Stimulated activated CD4-positive, alpha-beta T cell treated with anti-CD3 and anti-CD28 coated beads, TNF-alpha, amount 100 ng/mL, for 48 hours (primary cell): ENCODE measurements at regions not wholly inside any gene's neighbourhood (a gene's known extent, or its start where the extent isn't known, plus 50 kb on each side); places are given as distances from the start of the nearest gene placed in this dataset.

Source experiments
- DNase-seq, 3 donors: peaks; one replicate each; pipeline ENCODE4 v3.0.0-alpha.2; 2020; ENCODE audit warnings: low read depth in 3 of 3

DNA sequence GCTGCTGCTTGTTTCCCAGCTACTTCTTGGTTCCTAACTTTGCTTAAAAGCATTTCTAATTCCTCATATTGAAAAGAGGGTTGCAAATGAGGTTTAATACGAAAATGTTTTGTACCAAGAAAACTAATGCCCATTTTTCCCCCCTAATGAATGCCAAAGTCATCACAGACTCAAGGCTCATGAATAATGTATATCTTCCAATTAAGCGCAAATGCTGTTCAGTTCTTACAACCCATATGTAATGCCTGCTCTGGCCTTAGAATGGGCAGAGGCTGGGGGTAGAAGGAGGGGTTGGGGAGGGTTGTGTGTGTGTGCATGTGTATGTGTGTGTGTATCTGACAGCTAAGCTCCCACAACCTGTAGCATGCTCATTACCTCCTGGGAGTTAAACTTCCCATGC, 901.7 kb downstream of the KCNMA1 start:
- DNase-seq: no peak

DNA sequence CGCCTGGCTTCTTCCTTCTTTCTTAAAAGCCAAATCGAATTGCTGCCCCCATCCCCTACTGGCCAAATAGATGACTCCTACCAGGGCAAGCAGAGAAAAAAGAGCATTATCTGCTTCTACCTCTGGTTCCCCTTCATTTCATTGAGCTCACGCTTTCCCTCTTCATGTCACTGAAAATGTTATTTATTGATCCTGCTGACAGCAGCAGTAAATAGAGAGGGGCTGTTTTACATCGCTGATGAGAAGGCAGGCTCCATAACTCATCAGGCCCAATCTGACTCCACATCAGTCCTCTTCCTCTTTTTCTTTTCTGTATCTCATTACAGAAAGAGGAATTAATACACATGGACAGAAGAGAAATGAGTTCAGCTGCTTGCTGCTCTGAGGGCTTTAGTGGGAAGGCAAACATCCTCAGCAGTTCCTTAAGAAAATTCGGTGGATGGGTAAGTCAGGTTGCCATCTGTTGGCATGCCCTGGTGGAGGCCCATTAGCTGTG, 904.1 kb downstream of the KCNMA1 start:
- DNase-seq: no peak

GRCh38 chr10:76732306-76732705, 905.3 kb downstream of the KCNMA1 start:
- no peak for DNase-seq

- no peak for DNase-seq
Observed at GRCh38 chr10:76729841-76730487, 907.6 kb downstream of the KCNMA1 start.

DNA sequence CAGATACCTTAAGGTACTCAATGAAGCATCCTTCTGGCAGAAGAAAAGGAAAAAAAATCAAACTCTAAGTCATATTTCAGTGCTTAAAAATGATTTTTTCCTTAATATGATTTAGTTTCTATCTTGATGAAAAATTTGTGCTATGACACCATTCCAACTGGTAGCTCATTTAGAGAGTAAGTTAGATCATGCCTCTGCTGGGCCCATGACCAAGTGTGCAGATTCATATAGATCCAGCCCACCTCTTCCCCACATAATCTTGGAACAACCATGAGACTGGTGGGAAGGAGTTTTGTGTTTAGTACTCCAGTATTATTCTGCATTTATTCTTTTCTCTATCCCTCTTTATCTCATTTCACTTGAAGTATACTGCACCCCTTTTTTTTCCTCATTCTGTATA, 908.3 kb downstream of the KCNMA1 start:
- no peak for DNase-seq

DNA sequence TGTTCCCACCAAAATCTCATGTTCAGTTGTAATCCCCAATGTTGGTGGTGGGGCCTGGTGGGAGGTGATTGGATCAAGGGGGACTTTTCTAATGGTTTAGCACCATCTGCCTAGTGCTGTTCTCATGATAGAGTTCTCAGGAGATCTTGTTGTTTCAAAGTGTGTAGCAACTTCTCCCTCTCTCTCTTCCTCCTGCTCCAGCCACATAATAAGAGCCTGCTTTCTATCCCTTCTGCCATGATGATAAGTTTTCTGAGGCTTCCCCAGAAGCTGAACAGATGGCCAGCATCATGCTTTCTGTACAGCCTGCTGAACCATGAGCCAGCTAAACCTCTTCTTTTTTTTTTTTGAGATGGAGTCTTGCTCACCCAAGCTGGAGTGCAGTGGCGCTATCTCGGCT, 910.6 kb downstream of the KCNMA1 start:
- no peak for DNase-seq

DNA sequence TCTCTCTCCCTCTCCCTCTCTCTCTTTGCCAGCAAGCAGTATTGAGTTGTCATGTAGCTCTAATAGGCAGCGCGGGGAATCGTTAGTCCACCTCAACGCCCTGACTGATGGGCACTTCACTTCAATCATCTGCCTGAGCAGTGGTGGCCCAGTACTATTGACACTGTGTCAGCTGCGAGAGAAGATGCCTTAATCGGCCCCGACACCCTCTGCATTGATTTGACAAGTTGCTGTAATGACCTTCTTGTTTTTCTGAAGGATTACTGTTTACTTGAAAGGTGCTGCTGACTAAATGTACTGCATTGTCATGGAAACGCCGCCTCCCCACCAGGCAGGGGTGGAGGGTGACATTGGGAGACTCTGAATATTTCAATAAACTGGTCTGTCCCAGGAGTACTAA, 913.8 kb downstream of the KCNMA1 start:
- DNase-seq: no peak

DNA sequence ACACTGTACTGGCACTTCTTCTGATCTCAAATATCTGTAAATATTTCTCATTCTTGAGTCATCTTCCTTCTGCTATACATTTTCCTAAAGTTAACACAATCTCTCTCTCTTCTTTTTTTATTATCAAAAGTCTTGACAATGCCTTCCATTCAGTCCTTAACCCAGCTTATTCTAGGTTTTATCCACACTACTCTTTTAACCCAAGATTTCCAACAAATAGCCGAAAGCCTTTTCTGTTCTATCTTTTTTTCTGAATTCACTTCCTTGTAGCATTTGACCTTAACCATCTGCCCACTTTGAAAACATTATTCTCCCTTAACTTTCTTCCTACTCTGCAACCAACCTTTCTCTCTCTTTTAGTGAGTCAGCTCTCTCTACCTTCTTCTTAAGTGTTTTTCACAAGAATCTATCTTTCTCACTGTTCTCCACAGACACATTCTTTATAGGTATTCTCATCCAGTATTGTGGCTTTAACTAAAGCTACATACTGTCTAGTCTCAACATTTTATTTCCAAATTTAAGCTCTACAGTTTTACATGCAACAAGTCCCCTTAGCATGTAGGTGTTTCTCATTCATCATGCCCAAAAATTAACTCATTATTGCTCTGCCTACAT, 915.6 kb downstream of the KCNMA1 start:
- no peak for DNase-seq

DNA sequence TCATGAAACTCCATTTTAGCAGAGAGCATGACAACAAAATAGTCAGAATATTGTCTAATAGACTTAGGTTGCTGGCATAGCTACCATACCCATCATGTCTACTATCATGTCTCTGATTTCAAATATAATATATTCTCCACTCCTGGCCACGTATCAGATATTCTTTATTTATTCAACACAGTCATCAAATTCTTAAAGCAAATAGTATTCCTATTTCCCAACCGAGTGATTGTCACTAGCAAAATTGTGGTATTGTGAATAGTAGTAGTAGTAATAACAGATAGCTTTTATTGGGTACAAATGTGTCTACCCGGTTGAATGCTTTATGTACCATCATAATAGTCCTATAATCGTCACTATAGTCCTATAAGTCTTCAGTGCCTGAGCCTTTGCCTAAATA, 918.6 kb downstream of the KCNMA1 start:
- DNase-seq: no peak

DNA sequence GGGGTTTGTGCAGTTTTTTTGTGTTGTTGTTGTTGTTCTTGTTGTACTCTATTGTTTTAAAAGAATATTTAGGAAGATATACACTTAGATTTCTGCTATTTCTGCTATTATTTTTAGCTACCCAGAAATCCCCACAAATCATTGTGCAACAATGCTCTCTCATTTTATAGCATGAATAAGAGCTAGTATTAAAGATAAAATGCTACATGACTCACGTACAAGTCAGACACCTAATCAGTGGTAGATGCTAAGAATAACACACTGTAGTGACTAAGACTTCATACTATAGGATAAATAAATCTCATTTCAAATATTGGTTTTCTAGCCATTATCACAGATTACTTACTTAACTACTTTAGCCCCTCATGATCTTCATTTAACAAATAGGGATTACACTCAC, 920.5 kb downstream of the KCNMA1 start:
- DNase-seq: no peak

DNA sequence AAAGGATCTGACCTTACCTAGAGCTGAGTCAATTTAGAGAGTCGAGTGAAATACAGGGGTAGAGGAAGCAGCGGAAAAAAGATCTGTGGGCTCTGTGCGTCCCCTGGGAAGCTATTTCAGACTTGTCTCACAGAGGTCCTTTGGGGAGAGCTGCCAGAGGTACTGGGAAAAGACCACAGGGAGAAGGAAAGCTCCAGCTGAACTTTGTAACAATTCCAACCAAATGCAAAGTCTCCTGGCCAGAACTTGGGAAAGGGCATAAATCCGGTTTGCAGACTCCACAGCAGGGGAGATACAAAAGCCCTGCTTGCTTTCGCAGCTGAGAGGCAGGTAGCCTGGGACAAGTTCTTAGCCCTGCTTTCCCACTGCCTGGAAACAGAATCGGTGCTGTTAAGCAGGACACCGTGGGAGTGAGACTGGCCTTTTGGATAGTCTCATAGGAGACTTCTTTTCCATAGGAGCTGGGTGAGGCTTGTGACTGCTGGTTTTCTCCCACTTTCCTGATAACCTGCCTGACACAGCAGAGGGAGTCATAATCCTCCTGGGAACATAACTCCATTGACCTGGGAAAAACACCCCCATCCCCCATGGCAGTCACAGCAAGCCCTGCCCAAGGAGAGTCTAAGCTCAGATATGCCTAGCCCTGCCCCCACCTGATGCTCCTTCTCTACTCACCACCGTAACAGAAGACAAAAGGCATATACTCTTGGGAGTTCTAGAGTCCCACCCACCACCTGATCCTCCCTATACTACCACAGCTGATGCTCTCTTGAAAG, 926.2 kb downstream of the KCNMA1 start:
- no peak for DNase-seq

- DNase-seq: no peak
Observed at GRCh38 chr10:76700241-76700640, 937.4 kb downstream of the KCNMA1 start.

DNA sequence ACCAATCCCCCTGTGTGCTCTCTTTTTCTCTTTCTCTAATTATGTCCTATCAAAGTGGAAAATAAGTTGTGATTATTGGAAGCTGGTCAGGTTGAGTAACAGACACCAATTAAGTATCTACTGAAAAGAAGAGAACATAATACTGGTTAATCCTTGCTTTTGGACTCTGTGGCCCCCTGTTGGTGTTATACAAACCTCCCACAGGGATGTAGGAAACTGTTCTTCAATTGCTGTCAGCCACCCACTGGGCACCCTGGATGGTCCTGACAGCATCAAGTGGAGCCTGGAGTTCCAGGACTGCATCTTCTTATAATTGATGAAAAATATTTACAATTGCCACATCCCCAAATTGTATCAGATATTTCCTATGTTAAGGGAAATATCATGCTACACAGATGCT, 939.7 kb downstream of the KCNMA1 start:
- no peak for DNase-seq

- no peak for DNase-seq
Observed at GRCh38 chr10:76695069-76695468, 942.5 kb downstream of the KCNMA1 start.

DNA sequence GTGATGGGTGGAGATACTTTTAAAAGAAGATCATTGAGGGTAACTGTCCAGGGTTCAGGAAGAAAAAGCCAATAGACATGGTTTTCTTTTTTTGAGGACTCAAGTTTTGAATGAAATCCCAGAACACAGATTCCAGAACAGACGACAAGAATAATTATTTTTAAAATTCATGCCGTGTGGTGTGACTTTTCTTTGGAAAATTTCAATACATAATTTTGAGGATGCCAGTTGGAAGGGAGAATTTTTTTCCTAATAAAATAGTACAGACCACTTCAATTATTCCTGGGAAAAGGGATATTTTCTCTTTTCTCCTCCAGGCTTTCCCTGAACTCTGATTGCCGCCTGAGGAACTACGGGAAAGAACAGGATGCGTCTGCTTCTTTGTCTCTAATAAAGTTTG, 951.4 kb downstream of the KCNMA1 start:
- DNase-seq: no peak

DNA sequence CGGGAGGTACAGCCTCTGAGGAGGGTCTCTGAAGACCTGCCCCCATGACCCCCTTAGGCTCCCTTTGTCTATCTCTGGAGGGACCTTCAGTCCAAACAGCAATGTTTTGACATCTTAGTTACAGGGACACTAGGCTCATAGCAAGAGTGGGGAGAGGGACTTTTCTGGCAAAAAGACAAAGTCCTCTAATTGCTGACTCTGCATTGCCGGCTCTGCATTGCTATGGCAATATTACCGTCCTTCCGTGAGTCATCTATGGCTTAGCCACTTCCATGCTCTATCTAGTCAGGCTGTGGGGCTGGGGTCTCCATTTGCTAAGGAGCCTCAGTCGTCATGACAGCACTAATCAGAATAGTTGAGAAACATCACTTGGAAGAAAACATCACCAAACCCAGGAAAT, 952.6 kb downstream of the KCNMA1 start:
- no peak for DNase-seq

- DNase-seq: no peak
Observed at GRCh38 chr10:76681153-76681552, 956.5 kb downstream of the KCNMA1 start.

DNA sequence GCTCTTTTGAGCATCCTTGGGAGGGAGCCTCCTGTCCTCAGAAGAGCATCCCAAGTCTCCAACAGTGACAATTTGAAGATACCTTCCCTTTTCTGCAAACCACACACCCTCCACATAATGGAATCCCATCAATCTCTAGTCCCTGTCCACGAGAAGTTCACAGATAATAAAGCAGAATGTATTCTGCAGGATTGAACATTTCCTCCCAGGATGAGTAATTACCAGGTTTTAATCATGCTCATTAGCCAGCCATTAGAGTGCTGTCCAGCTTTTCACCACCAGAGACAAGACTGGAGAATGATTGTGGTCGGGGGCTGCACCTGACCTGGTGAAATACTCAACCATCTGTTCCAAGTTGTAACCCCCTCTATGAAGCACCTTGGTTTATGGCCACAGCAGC, 958.6 kb downstream of the KCNMA1 start:
- DNase-seq: no peak

DNA sequence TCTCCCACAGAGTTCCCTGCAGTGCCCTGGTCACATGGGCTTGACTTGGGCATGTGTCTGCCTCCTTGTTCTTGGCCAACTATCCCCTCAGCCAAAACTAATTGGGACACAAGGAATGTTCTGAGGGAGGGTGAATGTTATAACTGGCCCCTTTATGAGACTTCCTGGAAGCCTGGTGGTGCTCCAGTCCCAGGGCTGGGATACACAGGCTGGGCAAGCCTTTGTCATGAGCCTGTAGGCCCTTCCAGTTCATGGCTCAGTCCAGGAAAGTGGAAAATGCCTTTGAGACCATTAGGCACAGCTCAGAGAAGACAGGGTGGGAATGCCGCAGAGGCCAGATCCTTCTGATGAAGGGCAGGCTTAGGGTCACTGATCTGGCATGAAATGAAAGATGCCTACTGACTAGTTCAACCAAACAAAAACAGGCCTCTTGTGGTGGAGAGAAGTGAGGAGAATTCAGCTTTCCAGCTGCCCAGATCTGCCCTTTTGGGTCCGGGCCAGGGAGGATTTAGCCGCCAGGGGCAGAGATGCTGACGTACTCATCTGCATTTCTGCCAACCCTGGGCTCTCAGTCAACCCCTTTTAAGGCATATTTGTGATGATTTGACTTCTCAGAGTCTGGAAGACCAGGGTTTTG, 961.5 kb downstream of the KCNMA1 start:
- no peak for DNase-seq

DNA sequence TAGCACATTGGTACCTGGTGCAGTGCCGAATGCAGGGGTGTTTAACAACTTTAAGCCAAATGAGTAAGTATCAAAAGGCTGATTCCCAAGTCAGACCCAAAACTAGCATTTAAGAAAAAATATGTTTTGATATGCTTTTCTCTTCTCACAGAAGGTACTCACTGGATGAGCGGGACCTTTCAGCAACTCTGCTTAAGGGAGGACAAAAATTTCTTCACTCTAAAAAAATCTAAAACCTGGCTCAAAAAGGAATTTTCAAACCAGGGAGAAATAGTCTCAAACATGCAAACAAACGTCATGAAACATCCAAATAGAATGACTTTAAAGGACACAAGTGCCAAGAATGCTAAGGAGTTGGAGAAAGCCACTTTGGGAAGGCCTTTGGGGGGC, 962.1 kb downstream of the KCNMA1 start:
- no peak for DNase-seq

- no peak for DNase-seq
Observed at GRCh38 chr10:76667408-76668370, 969.9 kb downstream of the KCNMA1 start.
